AG08396 (cell line): ENCODE measurements at regions not wholly inside any gene's neighbourhood (a gene's known extent, or its start where the extent isn't known, plus 50 kb on each side); places are given as distances from the start of the nearest gene placed in this dataset.

ENCODE experiments used
- DNase-seq: peaks from one replicate; pipeline ENCODE4 v3.0.0; 2012; ENCODE audit warnings: low spot score, mixed read lengths

- no peak for DNase-seq
Measured at GRCh38 chr10:111887266-111887665, 296.3 kb downstream of the GPAM start.

GRCh38 chr10:111890046-111890445 lies 293.5 kb downstream of the GPAM start:
- DNase-seq: no peak

DNA sequence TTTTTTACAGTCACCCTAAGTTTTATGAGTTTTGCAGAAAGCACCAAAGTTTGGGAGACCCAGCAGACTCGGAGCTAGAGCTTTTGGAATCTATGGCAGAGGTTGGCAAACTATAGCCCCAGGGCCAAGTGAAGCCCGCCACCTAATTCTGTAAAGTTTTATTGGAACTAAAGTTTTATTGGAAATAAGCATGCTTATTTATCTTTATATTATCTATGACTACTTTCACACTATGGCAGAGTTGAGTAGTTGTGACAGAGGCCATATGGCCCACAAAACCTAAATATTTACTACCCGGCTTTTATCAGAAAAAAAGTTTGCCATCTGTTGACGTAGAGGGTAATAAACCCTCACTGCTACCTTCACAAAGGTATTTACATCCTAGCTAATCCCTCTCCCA lies 267.6 kb downstream of the GPAM start:
- DNase-seq: no peak

DNA sequence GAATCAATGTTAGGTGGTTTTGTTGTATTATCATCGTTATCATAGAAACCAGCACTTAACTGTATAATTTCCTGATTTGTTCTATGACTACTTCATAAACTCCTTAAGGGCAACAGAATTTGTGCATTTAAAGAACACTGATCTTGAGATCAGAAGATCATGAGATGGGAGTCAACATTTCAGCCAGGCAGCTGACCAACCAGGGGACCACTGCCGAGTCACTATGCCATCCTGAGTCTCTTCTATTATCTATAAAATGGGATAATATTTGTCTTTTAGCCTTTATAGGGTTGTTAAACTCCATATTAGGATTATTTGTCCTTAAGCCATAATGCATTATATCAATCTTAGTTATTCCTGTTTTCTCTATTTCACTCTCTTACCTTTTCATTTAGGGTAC lies 261.7 kb downstream of the GPAM start:
- DNase-seq: no peak

DNA sequence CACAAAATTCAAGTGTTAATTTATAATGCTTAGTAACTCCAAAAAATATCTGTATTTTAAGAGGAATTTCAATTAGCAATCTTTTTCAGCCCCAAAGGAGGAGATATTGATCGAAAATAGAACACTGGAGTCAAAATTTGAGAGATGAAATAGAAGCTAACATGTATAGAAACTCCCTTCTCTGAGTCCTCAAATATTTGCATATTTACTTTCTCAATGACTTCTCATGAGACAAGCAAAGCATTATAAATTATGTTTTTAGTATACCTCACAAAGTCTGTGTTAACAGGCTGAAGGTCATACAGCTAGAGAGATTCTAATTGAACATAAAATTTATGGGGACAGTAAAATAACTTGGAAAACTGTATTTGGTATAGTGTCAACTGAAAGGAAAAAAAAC lies 260.5 kb downstream of the GPAM start:
- no peak for DNase-seq

- DNase-seq: no peak
Measured at GRCh38 chr10:111926286-111926685, 257.3 kb downstream of the GPAM start.

DNA sequence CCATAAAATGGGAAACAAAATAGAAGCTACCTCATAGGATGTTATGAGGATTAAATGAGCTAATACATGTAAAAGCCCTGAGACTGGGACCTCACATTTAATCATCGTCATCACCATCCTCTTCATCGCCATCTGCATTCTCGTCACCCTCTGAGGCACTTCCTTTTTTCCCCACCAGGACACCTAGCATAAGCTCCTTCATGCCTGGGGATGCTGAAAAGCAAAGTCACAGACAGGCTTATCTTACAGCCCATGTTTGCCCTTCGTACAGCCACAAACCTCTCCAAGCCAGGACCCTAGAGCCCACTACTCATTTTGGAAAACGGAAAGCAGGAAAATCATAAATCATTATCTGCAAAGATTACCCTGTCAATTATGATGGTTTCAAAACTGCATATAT lies 249.6 kb downstream of the GPAM start:
- no peak for DNase-seq

DNA sequence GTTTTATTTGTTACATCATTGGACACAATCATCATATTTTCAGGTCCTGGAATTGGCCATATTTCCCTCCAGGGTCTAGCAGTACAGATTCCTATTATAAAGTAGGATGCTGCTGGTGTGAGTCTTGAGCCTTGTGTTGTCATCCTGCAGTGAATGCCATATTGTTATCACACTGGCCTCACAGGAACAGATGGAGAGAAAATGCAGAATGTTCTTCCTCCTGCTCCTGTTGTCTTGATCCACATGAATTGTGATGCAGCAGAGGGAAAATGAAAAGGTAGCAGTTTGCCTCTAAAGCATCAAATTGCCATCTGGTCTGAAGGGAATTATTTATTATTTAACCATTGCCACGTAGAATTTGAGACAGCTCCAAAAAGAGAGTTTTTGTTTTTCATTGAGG lies 248.6 kb downstream of the GPAM start:
- no peak for DNase-seq

DNA sequence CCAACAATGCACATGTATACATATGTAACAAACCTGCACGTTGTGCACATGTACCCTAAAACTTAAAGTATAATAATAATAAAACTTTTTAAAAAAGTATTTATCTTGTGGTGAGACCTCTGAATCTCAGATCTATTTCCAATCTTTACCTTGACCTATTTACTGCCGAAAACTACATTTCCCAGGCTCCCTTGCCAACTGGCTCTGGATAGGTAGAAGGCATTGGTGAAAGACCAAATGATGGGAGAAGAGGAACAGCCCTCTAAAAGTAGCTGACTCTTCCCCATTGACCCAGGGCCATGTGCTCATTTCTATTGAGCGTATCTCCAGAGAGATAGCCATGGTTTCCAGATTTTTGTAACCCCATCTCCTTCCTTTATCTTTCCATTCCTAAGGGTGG lies 247.4 kb downstream of the GPAM start:
- DNase-seq: no peak

- DNase-seq: no peak
Measured at GRCh38 chr10:111944331-111944730, 239.2 kb downstream of the GPAM start.

DNA sequence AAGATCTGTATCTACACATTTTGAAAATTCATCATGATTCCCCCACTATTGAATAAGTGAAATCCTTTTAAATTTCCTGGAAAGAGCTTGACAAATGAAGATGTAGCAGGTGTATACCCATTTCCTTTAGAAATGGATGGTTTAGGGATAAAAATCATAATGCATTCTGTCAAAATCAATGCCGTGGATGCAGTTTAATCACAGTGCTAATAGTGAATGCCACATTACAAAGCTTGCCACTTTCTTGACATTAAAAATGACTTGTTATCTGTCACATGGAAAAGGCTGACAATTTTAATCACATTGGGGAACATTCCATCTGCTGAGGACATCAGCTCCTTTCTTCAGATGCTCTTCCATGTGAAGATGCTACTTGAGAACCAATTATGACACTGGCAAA lies 229.6 kb downstream of the GPAM start:
- no peak for DNase-seq

DNA sequence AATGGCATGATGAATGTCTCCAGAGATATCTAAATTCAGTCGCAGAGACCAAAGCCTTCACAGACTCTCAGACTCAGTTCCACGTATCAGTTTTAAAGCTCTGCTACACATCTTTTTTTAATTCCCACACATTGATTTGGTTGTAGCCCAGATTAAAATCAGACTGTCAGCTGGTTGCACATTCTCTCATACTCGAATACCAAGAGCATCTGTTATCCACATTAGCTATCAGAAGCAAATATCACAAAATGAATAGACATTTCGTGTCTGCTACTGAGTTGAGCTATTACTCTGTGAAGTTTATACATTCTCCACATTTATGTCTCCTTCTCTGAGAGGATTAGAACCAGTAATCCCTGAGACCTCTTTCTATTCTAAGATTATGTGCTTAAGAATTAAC lies 229.2 kb downstream of the GPAM start:
- no peak for DNase-seq

DNA sequence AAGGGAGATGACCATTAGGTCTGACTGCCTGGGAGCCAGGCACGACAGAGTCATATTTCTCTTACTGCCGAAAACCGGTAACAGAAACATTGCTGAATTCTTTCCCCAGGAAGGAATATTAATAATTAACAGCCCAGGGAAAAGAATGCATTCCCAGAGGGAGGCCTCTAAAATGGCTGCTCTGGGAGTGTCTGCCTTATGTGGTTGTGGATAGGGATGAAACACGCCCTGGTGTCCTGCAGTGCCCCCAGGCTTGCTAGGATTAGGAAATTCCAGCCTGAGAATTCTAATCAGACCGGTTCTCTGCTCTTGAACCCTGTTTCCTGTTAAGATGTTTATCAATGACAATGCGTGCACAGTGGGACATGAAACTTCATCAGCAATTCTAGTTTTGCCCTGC lies 226.7 kb downstream of the GPAM start:
- DNase-seq: no peak

DNA sequence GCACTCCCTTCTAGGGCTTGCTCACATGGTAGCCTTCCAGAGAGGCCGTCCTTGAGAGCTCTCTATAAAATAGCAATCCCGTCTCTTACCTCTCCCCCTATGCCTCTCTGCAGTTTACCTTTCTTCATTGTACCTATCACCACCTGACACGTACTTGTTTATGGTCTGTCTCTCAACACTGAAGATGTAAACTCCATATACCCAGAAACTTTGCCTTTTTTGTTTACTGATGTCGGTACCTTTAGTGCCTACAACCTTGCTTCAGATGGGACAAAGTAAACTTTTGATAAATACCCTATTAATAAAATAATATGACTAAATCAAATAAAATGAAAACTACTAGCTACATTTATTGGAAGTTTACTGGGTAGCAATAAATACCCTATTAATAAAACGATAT lies 220.6 kb downstream of the GPAM start:
- DNase-seq: no peak

DNA sequence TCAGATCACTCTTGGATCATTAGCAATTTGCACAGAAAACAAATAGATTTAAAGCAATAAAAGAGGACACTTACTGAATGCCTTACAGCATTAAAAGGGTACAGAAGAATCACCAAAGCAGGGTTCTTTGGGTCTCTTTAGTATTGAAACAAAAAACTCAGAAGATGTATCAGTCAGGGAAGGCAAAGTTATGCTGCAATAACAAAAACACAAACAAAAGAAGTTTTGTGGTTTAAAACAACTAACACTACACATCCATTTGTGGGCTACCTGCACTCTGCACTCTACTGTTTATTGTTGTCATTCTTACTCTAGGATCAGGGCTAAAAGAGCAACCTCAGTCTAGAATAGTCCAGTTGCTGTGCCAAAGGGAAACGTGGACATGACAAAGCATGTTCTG lies 216.4 kb downstream of the GPAM start:
- no peak for DNase-seq

DNA sequence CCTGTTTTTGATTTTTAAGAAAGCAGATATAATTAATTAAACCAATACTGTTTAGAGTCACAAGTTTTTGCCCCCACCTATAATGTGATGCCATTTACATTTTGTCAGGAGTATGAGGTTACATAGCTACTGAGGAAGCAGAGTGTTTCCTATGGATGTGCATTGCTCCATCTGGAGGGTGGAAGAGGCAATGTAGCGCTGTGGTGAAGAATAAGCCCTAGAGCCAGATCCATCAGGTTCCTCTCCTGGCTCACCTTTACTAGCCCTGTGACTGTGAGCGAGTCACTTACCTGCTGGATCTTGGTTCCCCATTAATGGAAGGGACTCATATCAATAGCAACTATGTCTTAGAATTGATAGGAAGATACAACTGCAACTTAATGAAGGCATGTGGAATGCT lies 216.0 kb downstream of the GPAM start:
- DNase-seq: no peak

- DNase-seq: no peak
Measured at GRCh38 chr10:111968647-111969046, 214.9 kb downstream of the GPAM start.

GRCh38 chr10:111970111-111970510 lies 213.5 kb downstream of the GPAM start:
- no peak for DNase-seq

DNA sequence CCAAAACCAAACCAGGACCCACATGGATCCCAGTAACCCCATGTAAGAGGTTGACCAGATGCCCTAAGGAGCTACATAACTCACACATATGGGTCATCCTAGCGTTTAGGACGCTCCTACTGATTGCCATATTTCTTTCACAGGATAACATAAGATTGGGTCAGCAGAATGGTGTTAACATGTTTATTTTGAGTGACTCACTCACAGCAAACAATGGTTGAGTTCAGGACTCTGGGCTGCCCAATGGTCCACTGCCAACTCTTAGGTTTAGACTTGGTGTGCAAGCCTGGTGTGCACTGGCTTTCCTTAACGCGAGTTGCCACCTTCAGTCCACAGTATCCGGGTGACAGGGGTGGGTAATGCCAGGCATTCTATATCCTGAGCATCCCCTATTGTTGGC lies 211.5 kb downstream of the GPAM start:
- DNase-seq: no peak

DNA sequence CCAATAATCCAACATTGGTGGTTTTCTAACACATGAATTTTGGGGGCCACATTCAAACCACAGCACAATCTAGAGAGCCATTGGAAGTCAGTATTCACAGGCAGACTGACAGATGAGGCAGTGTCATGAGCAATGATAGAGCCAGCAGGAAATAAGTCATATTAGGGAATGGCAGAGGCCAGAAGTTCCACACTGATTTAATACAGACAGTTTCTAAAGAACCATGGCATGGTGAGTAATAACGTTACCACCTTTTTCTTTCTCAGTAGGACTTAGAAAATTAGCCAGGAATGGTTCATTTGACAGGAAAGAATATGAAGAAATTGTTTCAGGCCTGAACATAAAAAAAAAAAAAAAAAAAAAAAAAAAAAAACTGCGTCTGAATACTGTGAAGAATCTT lies 210.3 kb downstream of the GPAM start:
- no peak for DNase-seq

DNA sequence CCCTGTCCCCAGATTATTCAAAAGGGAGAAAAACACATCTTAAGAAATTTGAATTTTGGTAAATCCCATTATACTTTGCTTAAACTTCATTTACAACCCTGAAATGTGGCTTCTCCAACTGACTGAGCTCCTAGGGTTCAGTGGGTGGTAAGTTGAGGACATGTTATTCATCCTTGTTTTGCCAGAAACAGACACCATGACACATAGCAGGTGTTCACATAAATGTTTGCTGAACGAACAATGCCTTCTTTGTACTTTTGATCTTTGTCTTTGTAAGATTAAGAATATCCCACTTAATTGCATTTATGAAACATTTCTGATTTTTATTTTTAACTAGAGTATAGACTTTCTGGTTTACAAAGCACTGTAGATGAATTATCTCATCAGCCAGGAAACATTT lies 209.7 kb downstream of the GPAM start:
- no peak for DNase-seq

- no peak for DNase-seq
Measured at GRCh38 chr10:111974325-111974724, 209.2 kb downstream of the GPAM start.

- no peak for DNase-seq
Measured at GRCh38 chr10:111976557-111976956, 207.0 kb downstream of the GPAM start.

DNA sequence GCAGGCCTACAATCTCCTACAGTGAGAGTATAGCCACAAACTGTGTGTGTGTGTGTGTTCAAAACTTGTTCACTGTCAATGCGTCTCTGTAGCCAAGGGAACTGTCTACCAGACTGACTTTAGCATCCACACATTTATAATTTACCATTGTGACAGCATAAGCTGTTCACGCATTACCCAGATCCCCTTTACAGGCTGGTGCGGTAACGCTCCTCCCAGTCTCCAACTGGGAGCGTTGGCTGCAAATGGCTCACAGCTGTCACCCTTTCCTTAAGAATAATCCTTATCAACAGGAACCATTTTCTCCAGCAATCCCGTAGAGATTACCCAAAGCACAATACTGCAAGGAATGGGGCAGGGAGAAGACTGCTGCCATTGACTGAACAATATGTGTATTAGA lies 199.5 kb downstream of the GPAM start:
- no peak for DNase-seq

- no peak for DNase-seq
Measured at GRCh38 chr10:111986079-111986478, 197.5 kb downstream of the GPAM start.
